ENCODE measurements at regions not wholly inside any gene's neighbourhood (a gene's known extent, or its start where the extent isn't known, plus 50 kb on each side); places are given as distances from the start of the nearest gene placed in this dataset.
"Not testable (repeated sequence)": the region's sequence is repeated elsewhere in the genome, so short reads cannot be mapped to it uniquely, and the experiment has no call there.

- not testable (repeated sequence) for DNase-seq (ENCODE audit: low read depth in 2 of 3, low spot score in 2 of 3)
Observed at GRCh38 chr21:10400622-10401361, 120.6 kb upstream of the TPTE start.

- DNase-seq (ENCODE audit: low read depth in 2 of 3, low spot score in 2 of 3): not testable (repeated sequence)
Observed at GRCh38 chr21:10402461-10402860, 118.9 kb upstream of the TPTE start.

GRCh38 chr21:10405331-10405730, 116.1 kb upstream of the TPTE start:
- DNase-seq (ENCODE audit: low read depth in 2 of 3, low spot score in 2 of 3): not testable (repeated sequence)

- DNase-seq (ENCODE audit: low read depth in 2 of 3, low spot score in 2 of 3): not testable (repeated sequence)
Observed at GRCh38 chr21:10409786-10410185, 111.6 kb upstream of the TPTE start.

- not testable (repeated sequence) for DNase-seq (ENCODE audit: low read depth in 2 of 3, low spot score in 2 of 3)
Observed at GRCh38 chr21:10410354-10410929, 110.9 kb upstream of the TPTE start.

GRCh38 chr21:10411776-10412526, 109.4 kb upstream of the TPTE start:
- not testable (repeated sequence) for DNase-seq (ENCODE audit: low read depth in 2 of 3, low spot score in 2 of 3)

GRCh38 chr21:10412928-10413246, 108.5 kb upstream of the TPTE start:
- DNase-seq (ENCODE audit: low read depth in 2 of 3, low spot score in 2 of 3): not testable (repeated sequence)

- not testable (repeated sequence) for DNase-seq (ENCODE audit: low read depth in 2 of 3, low spot score in 2 of 3)
Observed at GRCh38 chr21:10413247-10414120, 107.9 kb upstream of the TPTE start.

- not testable (repeated sequence) for DNase-seq (ENCODE audit: low read depth in 2 of 3, low spot score in 2 of 3)
Observed at GRCh38 chr21:10414121-10414924, 107.1 kb upstream of the TPTE start.

- DNase-seq (ENCODE audit: low read depth in 2 of 3, low spot score in 2 of 3): not testable (repeated sequence)
Observed at GRCh38 chr21:10414925-10415254, 106.5 kb upstream of the TPTE start.

GRCh38 chr21:10415456-10415855, 105.9 kb upstream of the TPTE start:
- not testable (repeated sequence) for DNase-seq (ENCODE audit: low read depth in 2 of 3, low spot score in 2 of 3)

GRCh38 chr21:10415859-10416258, 105.5 kb upstream of the TPTE start:
- DNase-seq (ENCODE audit: low read depth in 2 of 3, low spot score in 2 of 3): not testable (repeated sequence)

- DNase-seq (ENCODE audit: low read depth in 2 of 3, low spot score in 2 of 3): not testable (repeated sequence)
Observed at GRCh38 chr21:10416691-10417447, 104.5 kb upstream of the TPTE start.

- not testable (repeated sequence) for DNase-seq (ENCODE audit: low read depth in 2 of 3, low spot score in 2 of 3)
Observed at GRCh38 chr21:10417551-10418002, 103.8 kb upstream of the TPTE start.

- DNase-seq (ENCODE audit: low read depth in 2 of 3, low spot score in 2 of 3): not testable (repeated sequence)
Observed at GRCh38 chr21:10418250-10419048, 102.9 kb upstream of the TPTE start.

- DNase-seq (ENCODE audit: low read depth in 2 of 3, low spot score in 2 of 3): not testable (repeated sequence)
Observed at GRCh38 chr21:10421199-10421598, 100.2 kb upstream of the TPTE start.

GRCh38 chr21:10421601-10422000, 99.8 kb upstream of the TPTE start:
- not testable (repeated sequence) for DNase-seq (ENCODE audit: low read depth in 2 of 3, low spot score in 2 of 3)

Measured in hematopoietic multipotent progenitor cell (in vitro differentiated cells).